GM19023 (cell line): ENCODE measurements at regions not wholly inside any gene's neighbourhood (a gene's known extent, or its start where the extent isn't known, plus 50 kb on each side); places are given as distances from the start of the nearest gene placed in this dataset.
A peak's percentile ranks its signal among the peaks of the same experiment; 100 is the strongest.

ENCODE experiments used
- ATAC-seq: cut with Tn5 transposase; IDR thresholded peaks from one replicate; pipeline ENCODE4 v1.9.1; 2021; ENCODE audit warnings: mild to moderate bottlenecking, moderate library complexity; ENCODE audit not compliant: unreplicated experiment

GRCh38 chr5:10853154-10853553 lies 92.1 kb upstream of the DAP start:
- no peak for ATAC-seq

GRCh38 chr5:10849278-10849677 lies 88.2 kb upstream of the DAP start:
- no peak for ATAC-seq

DNA sequence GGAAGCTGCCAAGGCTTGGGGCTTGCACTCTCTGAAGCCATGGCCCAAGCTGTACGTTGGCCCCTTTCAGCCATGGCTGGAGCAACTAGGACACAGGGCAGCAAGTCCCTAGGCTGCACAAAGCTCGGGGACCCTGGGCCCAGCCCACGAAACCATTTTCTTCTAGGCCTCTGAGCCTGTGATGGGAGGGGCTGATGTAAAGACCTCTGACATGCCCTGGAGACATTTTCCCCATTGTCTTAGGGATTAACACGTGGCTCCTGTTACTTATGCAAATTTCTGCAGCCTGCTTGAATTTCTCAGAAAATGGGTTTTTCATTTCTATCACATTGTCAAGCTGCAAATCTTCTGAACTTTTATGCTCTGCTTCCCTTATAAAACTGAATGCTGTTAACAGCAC lies 83.0 kb upstream of the DAP start:
- ATAC-seq, result no peak

DNA sequence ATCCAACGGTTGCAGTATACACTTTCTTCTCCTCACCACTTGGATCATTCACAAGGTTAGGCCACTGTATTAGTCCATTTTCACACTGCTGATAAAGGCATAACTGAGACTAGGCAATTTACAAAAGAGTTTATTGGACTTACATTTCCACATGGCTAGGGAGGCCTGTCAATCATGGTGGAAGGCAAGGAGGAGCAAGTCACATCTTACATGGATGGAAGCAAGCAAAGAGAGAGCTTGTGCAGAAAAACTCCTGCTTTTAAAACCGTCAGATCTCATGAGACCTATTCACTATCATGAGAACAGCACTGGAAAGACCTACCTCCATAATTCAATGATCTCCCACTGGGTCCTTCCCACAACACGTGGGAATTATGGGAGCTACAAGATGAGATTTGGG lies 81.8 kb upstream of the DAP start:
- no peak for ATAC-seq

- no peak for ATAC-seq
Observed at GRCh38 chr5:10839916-10840599, 79.0 kb upstream of the DAP start.

- ATAC-seq, result no peak
Observed at GRCh38 chr5:10839118-10839517, 78.1 kb upstream of the DAP start.

- peak; percentile 87 for ATAC-seq
Observed at GRCh38 chr5:10838038-10838437, 77.0 kb upstream of the DAP start.

GRCh38 chr5:10836986-10837385 lies 76.0 kb upstream of the DAP start:
- no peak for ATAC-seq

DNA sequence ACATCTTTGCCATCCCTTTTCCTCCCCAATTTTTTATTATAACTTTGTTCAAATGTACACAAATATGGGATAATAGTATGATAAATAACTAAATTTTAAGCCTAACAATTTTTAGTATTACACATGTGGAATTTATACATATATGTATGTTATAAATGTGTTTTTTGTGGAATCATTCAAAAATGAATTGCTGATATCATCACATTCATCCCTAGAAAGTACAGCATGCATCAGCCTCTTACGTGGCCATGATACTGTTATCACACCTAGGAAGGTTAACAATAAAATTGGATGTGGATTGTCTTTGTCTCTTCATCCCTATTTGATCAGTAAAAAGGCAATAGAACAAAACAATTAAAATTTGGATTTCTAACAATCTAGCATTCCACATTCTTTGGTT lies 73.7 kb upstream of the DAP start:
- no peak for ATAC-seq

DNA sequence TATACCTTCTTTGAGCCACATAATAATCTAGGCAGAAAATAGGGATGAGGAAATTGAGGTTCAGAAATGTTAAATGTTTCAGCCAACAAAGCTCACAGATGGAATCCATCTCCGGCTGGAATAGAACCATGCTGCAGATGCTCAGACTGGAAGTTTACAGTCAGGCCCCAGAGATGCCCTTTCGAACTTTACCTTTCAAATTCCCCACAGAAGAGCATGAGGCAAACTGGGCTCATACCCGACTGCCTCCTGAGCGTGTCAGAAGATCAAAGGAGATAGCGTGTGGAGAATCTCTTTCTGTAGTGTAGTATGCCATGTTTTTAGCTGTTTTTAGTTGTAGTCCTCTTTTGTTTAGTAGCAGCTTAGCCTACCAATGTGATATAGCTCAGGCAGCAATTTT lies 72.0 kb upstream of the DAP start:
- ATAC-seq, result no peak

GRCh38 chr5:10832421-10832820 lies 71.4 kb upstream of the DAP start:
- ATAC-seq, result no peak

DNA sequence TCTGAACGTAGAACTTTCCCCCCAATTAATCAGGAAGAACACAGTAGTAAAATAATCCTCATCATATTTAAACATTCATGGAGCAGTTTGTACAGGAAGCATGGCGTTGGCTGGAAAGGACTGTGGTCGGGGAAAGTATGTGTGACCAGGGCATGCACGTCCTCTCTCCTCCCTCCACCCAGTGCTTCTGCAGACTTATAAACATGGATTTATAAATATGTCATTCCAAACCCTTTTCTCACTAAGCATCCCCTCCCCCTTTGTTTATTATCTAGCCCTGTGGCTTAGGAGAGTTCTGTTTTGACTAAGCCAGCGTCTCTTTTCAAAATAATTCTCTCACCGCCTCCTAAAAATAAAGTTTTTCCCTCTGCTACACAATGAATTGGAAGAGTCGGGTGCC lies 70.4 kb upstream of the DAP start:
- ATAC-seq, result no peak

- ATAC-seq, result no peak
Observed at GRCh38 chr5:10828241-10828640, 67.2 kb upstream of the DAP start.

- ATAC-seq, result no peak
Observed at GRCh38 chr5:10827571-10827970, 66.5 kb upstream of the DAP start.

DNA sequence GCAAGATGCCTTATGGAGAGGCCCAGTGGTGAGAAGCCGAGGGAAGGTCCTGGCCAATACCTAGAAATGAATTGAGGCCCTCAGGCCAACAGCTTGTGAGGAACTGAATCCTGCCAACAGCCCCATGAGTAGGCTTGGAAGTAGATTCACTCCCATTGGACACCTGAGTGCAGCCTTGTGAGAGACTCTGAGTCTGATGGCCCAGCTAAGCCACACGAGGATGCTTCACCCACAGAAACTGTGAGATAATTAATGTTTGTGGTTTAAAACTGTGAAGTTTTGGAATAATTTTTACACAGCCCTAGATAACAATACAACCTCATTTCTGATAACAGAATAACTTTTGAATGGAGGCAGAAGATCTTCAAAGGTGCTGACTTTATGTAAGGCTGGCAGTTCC lies 65.9 kb upstream of the DAP start:
- ATAC-seq, result no peak

GRCh38 chr5:10825897-10826644 lies 65.0 kb upstream of the DAP start:
- peak; percentile 79 for ATAC-seq

GRCh38 chr5:10812218-10812617 lies 51.2 kb upstream of the DAP start:
- no peak for ATAC-seq
